H1 (cell line): ENCODE measurements at regions not wholly inside any gene's neighbourhood (a gene's known extent, or its start where the extent isn't known, plus 50 kb on each side); places are given as distances from the start of the nearest gene placed in this dataset.

Experiments
- CHD7 ChIP-seq: fragments of 300-600 bp; sonication (generic); IDR thresholded peaks from 2 replicates; pipeline ENCODE4 v1.7.1; 2012; ENCODE audit warnings: low read length, moderate library complexity, mild to moderate bottlenecking, inconsistent platforms; ENCODE audit not compliant: insufficient replicate concordance

- no peak for TF ChIP-seq CHD7
Measured at GRCh38 chr6:15943423-15943822, 185.5 kb upstream of the MYLIP start (continued).
